ENCODE measurements at regions not wholly inside any gene's neighbourhood (a gene's known extent, or its start where the extent isn't known, plus 50 kb on each side); places are given as distances from the start of the nearest gene placed in this dataset.

DNA sequence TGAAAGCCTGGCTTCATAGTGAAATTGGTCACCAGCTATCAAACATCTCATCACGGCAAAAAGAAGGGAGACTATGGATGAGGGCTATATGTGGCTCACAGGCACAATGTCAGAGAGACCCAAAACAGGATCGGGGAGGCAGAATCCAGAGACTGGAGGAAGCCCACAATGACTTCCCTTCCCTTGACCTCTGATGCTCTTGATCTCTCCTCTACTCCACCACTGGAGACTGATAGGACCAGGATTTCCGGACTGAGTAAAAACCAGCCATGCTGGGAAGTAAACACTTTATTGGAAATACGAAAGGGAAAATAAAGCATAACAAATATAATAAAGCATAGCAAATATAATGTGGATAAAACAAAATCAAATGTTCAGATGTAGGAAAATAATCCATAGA lies 597.3 kb downstream of the UTRN start:
- TF ChIP-seq, protein P1, sequence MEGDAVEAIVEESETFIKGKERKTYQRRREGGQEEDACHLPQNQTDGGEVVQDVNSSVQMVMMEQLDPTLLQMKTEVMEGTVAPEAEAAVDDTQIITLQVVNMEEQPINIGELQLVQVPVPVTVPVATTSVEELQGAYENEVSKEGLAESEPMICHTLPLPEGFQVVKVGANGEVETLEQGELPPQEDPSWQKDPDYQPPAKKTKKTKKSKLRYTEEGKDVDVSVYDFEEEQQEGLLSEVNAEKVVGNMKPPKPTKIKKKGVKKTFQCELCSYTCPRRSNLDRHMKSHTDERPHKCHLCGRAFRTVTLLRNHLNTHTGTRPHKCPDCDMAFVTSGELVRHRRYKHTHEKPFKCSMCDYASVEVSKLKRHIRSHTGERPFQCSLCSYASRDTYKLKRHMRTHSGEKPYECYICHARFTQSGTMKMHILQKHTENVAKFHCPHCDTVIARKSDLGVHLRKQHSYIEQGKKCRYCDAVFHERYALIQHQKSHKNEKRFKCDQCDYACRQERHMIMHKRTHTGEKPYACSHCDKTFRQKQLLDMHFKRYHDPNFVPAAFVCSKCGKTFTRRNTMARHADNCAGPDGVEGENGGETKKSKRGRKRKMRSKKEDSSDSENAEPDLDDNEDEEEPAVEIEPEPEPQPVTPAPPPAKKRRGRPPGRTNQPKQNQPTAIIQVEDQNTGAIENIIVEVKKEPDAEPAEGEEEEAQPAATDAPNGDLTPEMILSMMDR (conservative IDR thresholded peaks at IDR 0.05): no peak
- Histone ChIP-seq H3K27me3 (ENCODE audit: insufficient read depth, low read length) (no peaks in the 10 kb centered on the region), H3K9me3 (ENCODE audit: control insufficient read depth, low read depth, low read length) (no peaks in the 10 kb centered on the region), H3K27ac (ENCODE audit: insufficient read length, low read depth, low read length) (no peak overlapping the region), H3T11ph (ENCODE audit: low read length) (no peak overlapping the region), H3K79me2 (ENCODE audit: insufficient read depth, low read length) (no peaks in the 10 kb centered on the region), H2BK15ac (ENCODE audit: low read depth, low read length) (no peak overlapping the region), H3K23me2 (ENCODE audit: insufficient read length, low read depth, low read length, poor library complexity, severe bottlenecking) (no peaks in the 10 kb centered on the region), H4K8ac (replicated peaks; ENCODE audit: insufficient read length, low read depth, low read length) (no peak overlapping the region), H2AK5ac (ENCODE audit: insufficient read length, low read length) (no peak overlapping the region), H3K18ac (ENCODE audit: insufficient read length, low read depth, low read length) (no peak overlapping the region), H3K14ac (ENCODE audit: insufficient read depth, low read length) (no peak overlapping the region; the same call in 1 of the 2 replicates), H3K9ac (ENCODE audit: extremely low read depth, insufficient read length, low read length) (no peak overlapping the region), H2BK5ac (ENCODE audit: insufficient read length, low read length) (no peak overlapping the region), H3K4me1 (ENCODE audit: insufficient read depth, low read length) (no peaks in the 10 kb centered on the region), H3K23ac (ENCODE audit: insufficient read length, low read depth, low read length) (no peak overlapping the region), H4K5ac (ENCODE audit: insufficient read length, low read depth, low read length) (no peak overlapping the region), H4K91ac (ENCODE audit: insufficient read length, low read depth, low read length) (no peak overlapping the region), H3K4me2 (ENCODE audit: insufficient read depth, insufficient read length, low read length) (no peak overlapping the region), H3K79me1 (ENCODE audit: insufficient read depth, low read depth, low read length, poor library complexity, severe bottlenecking) (no peaks in the 10 kb centered on the region), H2BK120ac (ENCODE audit: low read depth, low read length, poor library complexity, severe bottlenecking) (no peak overlapping the region), H2BK20ac (ENCODE audit: low read depth, low read length, poor library complexity, severe bottlenecking) (no peak overlapping the region), H4K20me1 (ENCODE audit: control insufficient read depth, insufficient read depth, insufficient read length) (no peaks in the 10 kb centered on the region), H3K56ac (ENCODE audit: insufficient read length, low read depth, low read length) (no peak overlapping the region), H2BK12ac (ENCODE audit: insufficient read length, low read depth, low read length) (no peak overlapping the region), H2AFZ (ENCODE audit: low read length) (no peak overlapping the region), H3K4ac (ENCODE audit: low read depth, low read length) (no peak overlapping the region)
- Mint-ChIP-seq H3K4me3 (no peak overlapping the region), H3K27ac (no peak overlapping the region), H3K9me3 (no peaks in the 10 kb centered on the region; a peak in 2 of 5 replicates), H3K4me1 (peaks cover 0 to 3% of the 10 kb centered on the region in 2 experiments; a peak in 2 of 4 replicates), H3K27me3 (ENCODE audit: low read depth) (no peaks in the 10 kb centered on the region), H3K36me3 (ENCODE audit: insufficient read depth in 1 of 3, low read depth in 3 of 3) (peaks cover 0 to 2% (median 0%) of the 10 kb centered on the region in 3 experiments; a peak in 1 of 7 replicates)
- no peak for DNase-seq
- WGBS (ENCODE audit: extremely low coverage, insufficient read length, low lambda C conversion rate): no CpG with 5 or more reads among the region's 4 CpGs

Measured in H9 (cell line).